GM19023 (cell line): ENCODE measurements at regions not wholly inside any gene's neighbourhood (a gene's known extent, or its start where the extent isn't known, plus 50 kb on each side); places are given as distances from the start of the nearest gene placed in this dataset.
A peak's percentile ranks its signal among the peaks of the same experiment; 100 is the strongest.
"Not testable (repeated sequence)": the region's sequence is repeated elsewhere in the genome, so short reads cannot be mapped to it uniquely, and the experiment has no call there.

Experiments
- ATAC-seq: cut with Tn5 transposase; IDR thresholded peaks from one replicate; pipeline ENCODE4 v1.9.1; 2021; ENCODE audit warnings: mild to moderate bottlenecking, moderate library complexity; ENCODE audit not compliant: unreplicated experiment

DNA sequence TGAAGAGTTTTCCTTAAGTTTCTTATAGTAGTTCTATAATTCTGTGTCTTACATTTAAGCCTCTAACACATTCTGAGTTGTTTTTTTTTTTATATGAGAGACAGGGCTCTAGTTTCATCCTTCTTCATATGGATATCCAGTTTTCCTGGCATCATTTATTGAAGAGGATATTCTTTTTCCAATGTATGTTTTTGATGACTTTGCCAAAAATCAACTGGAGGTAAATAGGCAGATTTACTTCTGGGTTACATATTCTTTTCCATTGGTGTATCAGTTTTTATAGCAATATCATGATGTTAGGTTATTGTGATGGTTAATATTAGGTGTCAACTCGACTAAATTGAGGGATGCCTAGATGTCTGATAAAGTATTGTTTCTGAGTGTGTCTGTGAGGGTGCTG, 650.7 kb upstream of the GRID2 start:
- ATAC-seq, result no peak

GRCh38 chr4:91681091-91681490, 622.7 kb upstream of the GRID2 start:
- ATAC-seq, result no peak

- no peak for ATAC-seq
Observed at GRCh38 chr4:91681544-91681943, 622.2 kb upstream of the GRID2 start.

- no peak for ATAC-seq
Observed at GRCh38 chr4:91684955-91685354, 618.8 kb upstream of the GRID2 start.

DNA sequence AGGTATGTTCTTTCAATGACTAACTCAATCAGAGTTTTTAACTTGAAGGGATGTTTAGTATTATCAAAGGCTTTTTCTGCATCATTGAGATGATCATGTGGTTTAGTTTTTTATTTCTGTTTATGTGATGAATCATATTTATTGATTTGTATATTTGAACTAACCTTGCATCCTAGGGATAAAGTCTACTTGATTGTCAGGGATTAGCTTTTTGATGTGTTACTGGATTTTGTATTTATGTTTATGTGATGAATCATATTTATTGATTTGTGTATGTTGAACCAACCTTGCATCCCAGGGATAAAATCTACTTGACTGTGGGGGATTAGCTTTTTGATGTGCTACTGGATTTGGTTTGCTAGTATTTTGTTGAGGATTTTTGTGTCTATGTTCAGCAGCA, 615.4 kb upstream of the GRID2 start:
- ATAC-seq, result no peak

DNA sequence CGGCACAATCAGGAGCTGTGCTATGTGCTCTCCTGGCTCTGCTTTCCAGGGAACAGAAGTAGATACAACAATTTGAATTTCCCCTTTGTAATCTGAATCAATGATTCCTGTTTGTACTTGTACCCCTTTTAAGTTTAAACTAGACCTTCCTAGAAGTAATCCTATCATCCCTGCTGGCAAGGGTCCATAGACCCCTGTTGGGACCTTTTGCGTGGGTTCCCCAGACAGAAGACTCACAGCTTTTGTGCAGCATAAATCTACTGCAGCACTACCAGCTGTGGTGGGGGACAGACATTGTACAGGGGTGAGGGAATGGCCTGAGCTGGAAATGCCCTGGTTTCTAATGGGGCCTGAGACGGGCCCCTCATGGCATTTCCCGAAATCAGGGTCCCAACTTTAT, 604.1 kb upstream of the GRID2 start:
- ATAC-seq, result not testable (repeated sequence)

- no peak for ATAC-seq
Observed at GRCh38 chr4:91729851-91730250, 573.9 kb upstream of the GRID2 start.

DNA sequence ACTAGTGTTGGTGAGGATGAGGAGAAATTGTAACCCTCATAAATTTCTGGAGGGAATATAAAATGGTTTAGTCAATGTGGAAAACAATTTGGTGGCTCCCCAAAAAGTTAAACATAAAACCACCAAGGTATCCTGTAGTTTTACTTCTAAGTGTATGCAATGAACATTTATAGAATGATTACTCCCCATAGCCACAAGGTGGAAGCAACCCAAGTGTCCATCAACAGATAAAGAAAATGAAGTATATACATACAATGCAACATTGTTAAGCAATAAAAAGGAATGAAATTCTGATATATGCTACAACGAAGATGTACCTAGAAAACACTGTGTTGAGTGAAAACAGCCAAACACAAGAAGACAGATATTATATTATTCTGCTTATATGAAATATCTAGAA, 569.1 kb upstream of the GRID2 start:
- ATAC-seq, result no peak

GRCh38 chr4:91738831-91739230, 564.9 kb upstream of the GRID2 start:
- not testable (repeated sequence) for ATAC-seq

DNA sequence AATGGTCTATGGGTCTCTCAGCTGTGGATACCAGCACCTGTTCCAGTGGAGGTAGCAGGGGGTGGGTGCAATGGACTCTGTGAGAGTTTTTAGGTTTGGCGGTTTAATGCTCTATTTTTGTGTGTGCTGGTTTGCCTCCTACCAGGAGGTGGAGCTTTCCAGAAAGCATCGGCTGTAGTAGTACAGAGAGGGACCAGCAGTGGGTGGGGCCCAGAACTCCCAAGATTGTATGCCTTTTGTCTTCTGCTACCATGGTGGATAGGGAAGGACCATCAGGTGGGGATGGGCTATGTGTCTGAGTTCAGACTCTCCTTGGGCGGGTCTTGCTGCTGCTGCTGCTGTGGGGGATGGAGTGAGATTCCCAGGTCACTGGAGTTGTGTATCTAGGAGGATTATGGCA, 557.2 kb upstream of the GRID2 start:
- ATAC-seq, result no peak

- ATAC-seq, result no peak
Observed at GRCh38 chr4:91751961-91752360, 551.8 kb upstream of the GRID2 start.

GRCh38 chr4:91754716-91755115, 549.0 kb upstream of the GRID2 start:
- no peak for ATAC-seq

DNA sequence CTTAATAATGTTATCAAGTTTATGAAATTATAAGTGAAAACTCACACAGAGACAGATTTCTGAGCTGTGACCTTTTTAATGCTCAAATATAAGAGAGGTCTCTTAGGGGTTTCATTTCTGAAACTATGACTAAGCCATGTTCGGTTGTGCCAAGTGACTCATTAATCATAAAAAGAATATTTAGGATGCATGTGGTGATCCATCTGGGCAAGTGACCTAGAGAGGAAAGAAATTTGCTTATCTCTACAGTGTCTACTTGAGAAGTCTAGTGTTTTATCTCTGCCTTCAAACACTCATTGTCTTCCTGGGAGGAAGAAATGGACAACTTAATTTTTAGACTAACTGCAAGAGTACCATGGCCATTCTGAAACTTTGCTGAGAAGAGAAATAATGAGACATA, 545.3 kb upstream of the GRID2 start:
- ATAC-seq, result no peak

DNA sequence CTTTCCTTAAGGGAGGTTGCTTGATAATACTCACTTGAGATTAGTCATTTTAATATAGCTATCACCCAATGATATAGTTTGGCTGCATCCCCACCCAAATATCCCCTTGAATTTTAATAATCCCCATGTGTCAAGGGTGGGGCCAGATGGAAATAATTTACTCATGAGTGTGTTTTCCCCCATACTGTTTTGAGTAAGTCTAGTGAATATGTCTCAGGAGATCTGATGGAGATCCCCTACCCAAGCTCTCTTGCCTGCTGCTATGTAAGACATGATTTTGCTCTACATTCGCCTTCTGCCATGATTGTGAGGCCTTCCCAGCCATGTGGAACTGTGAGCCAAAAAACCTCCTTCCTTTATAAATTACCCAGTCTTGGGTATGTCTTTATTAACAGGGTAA, 539.7 kb upstream of the GRID2 start:
- ATAC-seq, result peak; percentile 64

DNA sequence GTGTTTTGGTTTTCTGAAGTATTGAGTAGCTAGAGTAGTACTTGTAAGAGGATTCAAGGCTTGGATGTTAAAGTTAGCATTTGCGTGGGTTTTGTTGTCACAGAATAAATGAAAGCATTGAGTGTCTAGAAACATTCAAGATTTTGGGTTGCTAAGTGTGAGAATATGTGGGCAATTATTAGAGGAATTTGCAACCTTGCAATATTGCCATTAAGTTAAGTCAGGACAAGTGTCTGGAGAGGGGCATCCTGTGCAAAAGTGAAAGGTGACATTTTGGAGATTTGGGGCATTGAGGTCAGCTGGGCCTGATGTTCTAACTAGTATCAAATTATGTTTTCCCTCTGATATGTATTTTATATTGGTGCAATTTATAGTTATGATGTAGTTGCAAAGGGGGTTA, 533.9 kb upstream of the GRID2 start:
- no peak for ATAC-seq

- not testable (repeated sequence) for ATAC-seq
Observed at GRCh38 chr4:91791631-91792030, 512.1 kb upstream of the GRID2 start.

DNA sequence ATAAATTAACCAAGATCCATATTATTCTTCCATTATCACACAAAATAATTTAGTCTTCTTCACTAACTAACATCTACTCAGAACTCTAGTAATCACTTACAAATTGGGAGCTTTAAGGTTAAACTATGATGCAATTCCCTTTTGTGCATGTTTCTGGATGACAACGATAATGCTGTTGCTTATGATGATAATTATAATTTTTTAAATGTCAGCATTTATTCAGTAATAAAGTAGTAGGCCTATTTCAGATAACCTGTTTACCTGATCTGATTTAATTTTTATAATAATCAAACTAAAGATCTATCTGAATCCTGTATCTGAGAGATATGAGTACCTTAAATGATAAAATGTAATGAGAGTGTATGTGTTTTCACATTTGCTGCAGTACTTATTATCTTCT, 507.8 kb upstream of the GRID2 start:
- ATAC-seq, result no peak

- no peak for ATAC-seq
Observed at GRCh38 chr4:91812319-91812718, 491.4 kb upstream of the GRID2 start.

DNA sequence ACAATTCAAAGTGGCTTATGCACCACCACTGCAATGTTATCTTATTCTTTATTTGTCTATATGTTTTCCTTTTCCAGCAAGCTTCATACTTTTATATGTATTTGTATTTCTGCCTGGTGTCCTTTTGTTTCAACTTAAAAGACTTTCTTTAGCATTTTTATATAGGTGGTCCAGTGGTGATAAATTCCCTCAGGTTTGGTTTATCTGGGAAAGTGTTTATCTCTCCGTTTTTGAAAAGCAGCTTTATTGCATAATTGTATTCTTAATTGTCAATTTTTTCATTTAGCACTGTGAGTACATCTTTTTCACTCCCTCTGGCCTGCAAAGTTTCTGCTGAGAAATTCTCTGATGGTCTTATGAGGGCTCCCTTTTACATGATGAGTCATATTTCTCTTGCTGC, 479.0 kb upstream of the GRID2 start:
- no peak for ATAC-seq

- ATAC-seq, result no peak
Observed at GRCh38 chr4:91826186-91826585, 477.6 kb upstream of the GRID2 start.

- no peak for ATAC-seq
Observed at GRCh38 chr4:91827914-91828313, 475.9 kb upstream of the GRID2 start.

GRCh38 chr4:91829531-91829930, 474.2 kb upstream of the GRID2 start:
- ATAC-seq, result no peak

GRCh38 chr4:91830681-91831395, 472.9 kb upstream of the GRID2 start:
- no peak for ATAC-seq
